ENCODE measurements at regions not wholly inside any gene's neighbourhood (a gene's known extent, or its start where the extent isn't known, plus 50 kb on each side); places are given as distances from the start of the nearest gene placed in this dataset.
"Not testable (repeated sequence)": the region's sequence is repeated elsewhere in the genome, so short reads cannot be mapped to it uniquely, and the experiment has no call there.

- DNase-seq (ENCODE audit: low spot score): not testable (repeated sequence)
Observed at GRCh38 chr15:30688684-30689083, 62.8 kb downstream of the ARHGAP11B start.

GRCh38 chr15:30690153-30690552 is 64.2 kb downstream of the ARHGAP11B start:
- not testable (repeated sequence) for DNase-seq (ENCODE audit: low spot score)

- not testable (repeated sequence) for DNase-seq (ENCODE audit: low spot score)
Observed at GRCh38 chr15:30695811-30696210, 69.9 kb downstream of the ARHGAP11B start.

- DNase-seq (ENCODE audit: low spot score): not testable (repeated sequence)
Observed at GRCh38 chr15:30696439-30697314, 70.7 kb downstream of the ARHGAP11B start.

GRCh38 chr15:30697315-30697685 is 71.4 kb downstream of the ARHGAP11B start:
- not testable (repeated sequence) for DNase-seq (ENCODE audit: low spot score)

- DNase-seq (ENCODE audit: low spot score): not testable (repeated sequence)
Observed at GRCh38 chr15:30700006-30700597, 74.2 kb downstream of the ARHGAP11B start.

- DNase-seq (ENCODE audit: low spot score): not testable (repeated sequence)
Observed at GRCh38 chr15:30707976-30708685, 82.2 kb downstream of the ARHGAP11B start.

- DNase-seq (ENCODE audit: low spot score): not testable (repeated sequence)
Observed at GRCh38 chr15:30708809-30709208, 82.9 kb downstream of the ARHGAP11B start.

GRCh38 chr15:30718038-30718643 is 92.2 kb downstream of the ARHGAP11B start:
- not testable (repeated sequence) for DNase-seq (ENCODE audit: low spot score)

- not testable (repeated sequence) for DNase-seq (ENCODE audit: low spot score)
Observed at GRCh38 chr15:30719363-30719762, 93.4 kb downstream of the ARHGAP11B start.

- not testable (repeated sequence) for DNase-seq (ENCODE audit: low spot score)
Observed at GRCh38 chr15:30720825-30721224, 94.9 kb downstream of the ARHGAP11B start.

GRCh38 chr15:30721529-30721928 is 95.6 kb downstream of the ARHGAP11B start:
- DNase-seq (ENCODE audit: low spot score): not testable (repeated sequence)

- DNase-seq (ENCODE audit: low spot score): not testable (repeated sequence)
Observed at GRCh38 chr15:30723540-30724175, 97.7 kb downstream of the ARHGAP11B start.

- DNase-seq (ENCODE audit: low spot score): not testable (repeated sequence)
Observed at GRCh38 chr15:30729880-30730590, 104.1 kb downstream of the ARHGAP11B start.

- not testable (repeated sequence) for DNase-seq (ENCODE audit: low spot score)
Observed at GRCh38 chr15:30730633-30731032, 104.7 kb downstream of the ARHGAP11B start.

- not testable (repeated sequence) for DNase-seq (ENCODE audit: low spot score)
Observed at GRCh38 chr15:30732100-30732499, 106.2 kb downstream of the ARHGAP11B start.

- DNase-seq (ENCODE audit: low spot score): not testable (repeated sequence)
Observed at GRCh38 chr15:30735884-30736564, 110.1 kb downstream of the ARHGAP11B start.

- DNase-seq (ENCODE audit: low spot score): not testable (repeated sequence)
Observed at GRCh38 chr15:30742796-30743195, 116.9 kb downstream of the ARHGAP11B start.

- not testable (repeated sequence) for DNase-seq (ENCODE audit: low spot score)
Observed at GRCh38 chr15:30749048-30749447, 123.1 kb downstream of the ARHGAP11B start.

GRCh38 chr15:30755036-30755687 is 129.2 kb downstream of the ARHGAP11B start:
- DNase-seq (ENCODE audit: low spot score): not testable (repeated sequence)
